ENCODE measurements at regions not wholly inside any gene's neighbourhood (a gene's known extent, or its start where the extent isn't known, plus 50 kb on each side); places are given as distances from the start of the nearest gene placed in this dataset.
"Not testable (repeated sequence)": the region's sequence is repeated elsewhere in the genome, so short reads cannot be mapped to it uniquely, and the experiment has no call there.

DNA sequence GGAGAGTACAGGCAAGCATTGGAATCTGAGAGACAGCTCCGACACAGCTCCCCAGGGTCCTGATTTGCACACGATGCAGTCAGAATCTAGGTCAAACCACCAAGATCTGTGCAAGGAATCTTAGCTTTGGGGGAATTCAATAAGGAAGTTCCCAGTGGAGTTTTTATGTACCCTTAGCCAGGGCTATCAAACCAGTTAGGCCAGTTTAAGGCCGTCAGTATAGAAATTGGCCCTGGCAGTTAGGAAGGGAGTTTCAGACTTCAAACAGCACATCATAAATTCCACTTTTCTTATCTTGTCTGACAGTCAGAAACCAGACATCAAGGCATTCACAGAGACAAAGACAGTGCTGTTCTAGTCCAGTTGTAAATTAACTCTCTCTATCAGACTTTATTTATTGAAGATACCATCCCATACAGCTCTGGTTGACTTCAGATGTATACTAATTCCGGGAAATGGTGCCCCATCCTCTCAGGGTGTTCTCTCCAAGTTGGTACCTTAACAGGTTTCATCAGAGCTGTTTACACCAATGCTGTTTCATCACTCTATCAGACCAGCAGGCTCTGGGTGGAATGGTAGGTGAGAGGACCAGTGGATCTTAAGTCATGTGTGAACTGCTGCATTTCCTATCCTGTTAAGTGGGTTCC lies 157.5 kb upstream of the ATF7IP start:
- intact Hi-C loops (cut with DNase I), result no loop called here
- WGBS, 4 donors, result 46 to 62% (median 53%) methylated on average over 2 to 4 of the region's 4 CpGs
- H3K9me3 ChIP-seq (replicated peaks in 1 of 3), result no peaks in the 10 kb centered on the region
- TF ChIP-seq POLR2A (IDR thresholded peaks at IDR 0.05), result no peak
- TF ChIP-seq, protein P1, sequence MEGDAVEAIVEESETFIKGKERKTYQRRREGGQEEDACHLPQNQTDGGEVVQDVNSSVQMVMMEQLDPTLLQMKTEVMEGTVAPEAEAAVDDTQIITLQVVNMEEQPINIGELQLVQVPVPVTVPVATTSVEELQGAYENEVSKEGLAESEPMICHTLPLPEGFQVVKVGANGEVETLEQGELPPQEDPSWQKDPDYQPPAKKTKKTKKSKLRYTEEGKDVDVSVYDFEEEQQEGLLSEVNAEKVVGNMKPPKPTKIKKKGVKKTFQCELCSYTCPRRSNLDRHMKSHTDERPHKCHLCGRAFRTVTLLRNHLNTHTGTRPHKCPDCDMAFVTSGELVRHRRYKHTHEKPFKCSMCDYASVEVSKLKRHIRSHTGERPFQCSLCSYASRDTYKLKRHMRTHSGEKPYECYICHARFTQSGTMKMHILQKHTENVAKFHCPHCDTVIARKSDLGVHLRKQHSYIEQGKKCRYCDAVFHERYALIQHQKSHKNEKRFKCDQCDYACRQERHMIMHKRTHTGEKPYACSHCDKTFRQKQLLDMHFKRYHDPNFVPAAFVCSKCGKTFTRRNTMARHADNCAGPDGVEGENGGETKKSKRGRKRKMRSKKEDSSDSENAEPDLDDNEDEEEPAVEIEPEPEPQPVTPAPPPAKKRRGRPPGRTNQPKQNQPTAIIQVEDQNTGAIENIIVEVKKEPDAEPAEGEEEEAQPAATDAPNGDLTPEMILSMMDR (IDR thresholded peaks at IDR 0.05), result no peak
- H3K27ac ChIP-seq, result no peak overlapping the region
- H3K4me3 ChIP-seq, result no peak overlapping the region
- H3K4me1 ChIP-seq (replicated peaks in 1 of 2), result no peaks in the 10 kb centered on the region
- DNase-seq, result no peak
- no peaks in the 10 kb centered on the region for H3K36me3 ChIP-seq (replicated peaks in 1 of 2)
- H3K27me3 ChIP-seq, result no peaks in the 10 kb centered on the region

DNA sequence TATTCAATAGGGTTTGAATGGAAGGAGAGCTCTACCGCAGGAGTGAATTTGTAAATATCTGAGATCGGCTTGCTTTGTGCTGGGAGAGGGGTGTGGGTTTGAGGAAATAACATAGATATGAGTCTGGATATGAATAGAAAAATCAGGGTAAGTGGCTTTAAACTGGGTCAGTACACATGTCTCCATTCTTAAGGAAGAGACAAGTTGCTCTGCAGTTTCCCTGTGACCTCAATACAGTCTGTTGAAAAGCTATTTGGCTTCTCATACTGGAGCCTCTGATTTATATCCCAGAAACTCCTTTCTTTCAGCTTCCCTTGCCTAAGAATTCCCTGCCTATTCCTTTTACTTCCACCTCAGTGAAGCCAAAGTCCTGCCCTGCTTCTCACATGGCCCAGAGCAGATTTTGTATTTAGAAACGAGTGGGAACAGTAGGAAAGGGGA lies 153.5 kb upstream of the ATF7IP start:
- intact Hi-C loops (cut with DNase I), result no loop called here
- Histone ChIP-seq H3K4me3 (no peak overlapping the region), H3K4me1 (replicated peaks in 1 of 2) (peaks cover 0 to 11% of the 10 kb centered on the region in 2 donors), H3K27me3 (no peaks in the 10 kb centered on the region), H3K36me3 (replicated peaks in 1 of 2) (no peaks in the 10 kb centered on the region), H3K27ac (no peak overlapping the region), H3K9me3 (replicated peaks in 1 of 3) (no peaks in the 10 kb centered on the region)
- no peak for DNase-seq
- TF ChIP-seq, protein P1 (IDR thresholded peaks at IDR 0.05), result no peak
- 57 to 77% (median 66%) methylated on average over 3 of the region's 3 CpGs for WGBS, 4 donors

DNA sequence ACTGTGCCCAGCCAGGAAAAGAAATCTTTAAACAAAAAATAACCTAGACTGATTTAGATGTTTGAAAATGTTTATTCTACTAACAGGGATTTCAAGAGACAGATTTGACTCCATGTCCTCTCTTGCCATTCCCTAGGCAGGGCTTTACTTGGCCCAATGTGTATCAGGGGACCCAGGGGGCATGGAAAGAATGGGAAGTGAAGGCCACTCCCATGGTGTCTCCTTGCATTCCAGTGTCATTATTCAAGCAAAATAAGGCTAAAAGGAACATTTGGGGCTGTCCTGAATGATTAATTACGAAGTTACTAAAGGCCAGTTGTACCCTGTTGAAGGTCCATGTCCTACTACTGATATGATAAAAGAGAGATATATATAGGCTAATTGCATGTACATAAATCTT lies 151.9 kb upstream of the ATF7IP start:
- peaks cover 0 to 11% of the 10 kb centered on the region in 2 donors for H3K4me1 ChIP-seq (replicated peaks in 1 of 2)
- DNase-seq, result peak in 5 of 7 donors; percentile 22 to 57 (median 45)
- TF ChIP-seq POLR2A (IDR thresholded peaks at IDR 0.05), result no peak
- TF ChIP-seq, protein P1 (IDR thresholded peaks at IDR 0.05), result no peak
- WGBS, 4 donors, result 32 to 39% (median 33%) methylated on average over 1 of the region's 1 CpG
- peak overlapping the region in 1 of 5 donors; percentile 46 for H3K27ac ChIP-seq
- no peaks in the 10 kb centered on the region for H3K9me3 ChIP-seq (replicated peaks in 1 of 3)
- no peaks in the 10 kb centered on the region for H3K27me3 ChIP-seq
- no peaks in the 10 kb centered on the region for H3K36me3 ChIP-seq (replicated peaks in 1 of 2)
- no peak overlapping the region for H3K4me3 ChIP-seq
- intact Hi-C loops (cut with DNase I), result no loop called here

DNA sequence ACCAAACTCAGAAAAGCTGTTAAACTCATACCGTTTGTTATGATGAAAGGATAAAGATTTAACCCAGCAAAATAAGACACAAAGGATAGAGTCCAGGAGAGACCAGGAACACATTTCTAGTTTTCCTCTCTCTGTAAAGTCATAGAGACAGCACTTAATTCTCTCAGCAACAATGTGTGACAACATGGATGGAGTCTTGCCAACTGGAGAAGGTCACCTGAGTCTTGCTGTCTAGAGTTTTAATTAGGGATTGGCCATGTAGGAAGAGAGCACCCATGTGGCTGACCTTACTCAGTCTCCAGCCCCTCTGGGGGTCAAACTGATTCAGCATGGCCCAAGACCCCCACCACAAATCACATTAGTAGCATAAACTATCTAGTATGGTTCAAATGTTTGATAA lies 151.0 kb upstream of the ATF7IP start:
- peaks cover 0 to 11% of the 10 kb centered on the region in 2 donors for H3K4me1 ChIP-seq (replicated peaks in 1 of 2)
- no peaks in the 10 kb centered on the region for H3K9me3 ChIP-seq (replicated peaks in 1 of 3)
- 79 to 100% (median 88%) methylated on average over 1 of the region's 1 CpG for WGBS, 4 donors
- TF ChIP-seq POLR2A (IDR thresholded peaks at IDR 0.05), result no peak
- TF ChIP-seq, protein P1 (IDR thresholded peaks at IDR 0.05), result no peak
- H3K4me3 ChIP-seq, result no peak overlapping the region
- H3K27ac ChIP-seq, result no peak overlapping the region
- DNase-seq, result peak; percentile 24 to 59 (median 38)
- intact Hi-C loops (cut with DNase I), result no loop called here
- H3K27me3 ChIP-seq, result no peaks in the 10 kb centered on the region
- H3K36me3 ChIP-seq (replicated peaks in 1 of 2), result no peaks in the 10 kb centered on the region

DNA sequence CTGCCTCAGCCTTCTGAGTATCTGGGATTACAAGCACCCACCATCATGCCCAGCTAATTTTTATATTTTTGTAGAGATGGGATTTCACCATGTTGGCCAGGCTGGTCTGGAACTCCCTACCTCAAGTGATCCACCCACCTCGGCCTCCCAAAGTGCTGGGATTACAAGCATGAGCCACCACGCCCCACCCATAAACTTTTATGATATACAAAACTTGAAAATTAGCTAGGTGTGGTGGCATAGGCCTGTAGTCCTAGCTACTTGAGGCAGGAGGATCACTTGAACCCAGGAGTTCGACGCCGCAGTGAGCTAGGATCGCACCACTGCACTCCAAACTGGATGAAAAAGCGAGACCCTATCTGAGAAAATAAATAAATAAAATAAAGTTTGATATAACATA lies 149.5 kb upstream of the ATF7IP start:
- H3K9me3 ChIP-seq (replicated peaks in 1 of 3); H3K36me3 ChIP-seq (replicated peaks in 1 of 2); H3K27ac ChIP-seq; intact Hi-C loops (cut with DNase I); DNase-seq; H3K27me3 ChIP-seq: not testable (repeated sequence)
- H3K4me3 ChIP-seq, result peak overlapping the region in 1 of 4 donors; percentile 22
- WGBS, 4 donors, result 94 to 97% (median 96%) methylated on average over 7 of the region's 7 CpGs
- peaks cover 0 to 11% of the 10 kb centered on the region in 2 donors for H3K4me1 ChIP-seq (replicated peaks in 1 of 2)

Measured in adrenal gland (tissue), 9 donors.